ENCODE measurements at regions not wholly inside any gene's neighbourhood (a gene's known extent, or its start where the extent isn't known, plus 50 kb on each side); places are given as distances from the start of the nearest gene placed in this dataset.

DNA sequence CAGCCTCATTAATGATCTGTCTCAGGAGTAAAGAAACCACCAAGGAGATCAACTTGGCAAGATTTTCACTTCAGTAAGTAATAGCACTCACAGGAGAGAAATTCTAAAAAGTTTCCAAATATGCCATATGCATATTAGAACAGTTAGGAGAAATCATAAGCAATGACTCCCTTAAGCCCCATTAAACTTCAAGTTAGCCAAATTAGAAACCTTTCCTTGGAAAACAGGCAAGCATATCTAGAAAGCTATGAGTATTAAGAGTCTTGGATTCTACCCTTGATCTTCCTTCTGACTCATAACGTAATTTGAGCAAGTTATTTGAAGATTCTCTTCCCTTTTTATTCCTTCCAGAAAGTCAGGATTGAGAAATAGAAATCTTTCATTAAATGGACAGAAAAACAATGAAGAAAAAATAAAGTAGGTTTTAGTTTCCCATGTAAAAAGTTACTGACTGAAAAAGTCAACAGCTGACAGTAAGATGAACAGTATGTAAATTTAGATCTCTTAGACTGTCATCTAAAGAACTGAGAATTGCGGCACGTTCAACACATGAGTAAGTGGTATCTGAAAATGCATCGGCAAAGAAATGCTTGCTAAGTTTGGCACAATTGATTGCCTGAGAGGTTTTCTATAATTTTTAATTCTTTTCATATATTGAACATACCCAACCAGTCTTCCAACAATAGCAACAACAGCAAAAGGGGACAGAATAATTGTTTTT lies 565.7 kb upstream of the FTMT start:
- Histone ChIP-seq H3K4me1 (no peaks in the 10 kb centered on the region), H3K36me3 (no peaks in the 10 kb centered on the region), H3K4me3 (no peak overlapping the region), H3K9me3 (no peaks in the 10 kb centered on the region), H3K27ac (no peak overlapping the region), H3K27me3 (no peaks in the 10 kb centered on the region)
- DNase-seq, result no peak
- 78 to 83% methylated on average over 4 of the region's 4 CpGs for WGBS, 2 donors
- no peak for TF ChIP-seq POLR2A (IDR thresholded peaks at IDR 0.05)
- no peak for TF ChIP-seq POLR2AphosphoS5 (IDR thresholded peaks at IDR 0.05)
- no peak for TF ChIP-seq EP300 (IDR thresholded peaks at IDR 0.05)
- TF ChIP-seq CTCF (IDR thresholded peaks at IDR 0.05), result no peak
- intact Hi-C loops (cut with DNase I), result no loop called here

- intact Hi-C loops (cut with DNase I), result no loop called here
- WGBS, 2 donors, result 88 to 89% methylated on average over 1 of the region's 1 CpG
- Histone ChIP-seq H3K27me3 (no peaks in the 10 kb centered on the region), H3K9me3 (no peaks in the 10 kb centered on the region), H3K4me1 (no peaks in the 10 kb centered on the region), H3K36me3 (no peaks in the 10 kb centered on the region), H3K4me3 (no peak overlapping the region), H3K27ac (no peak overlapping the region)
- TF ChIP-seq CTCF (IDR thresholded peaks at IDR 0.05) (no peak), POLR2A (IDR thresholded peaks at IDR 0.05) (no peak), POLR2AphosphoS5 (IDR thresholded peaks at IDR 0.05) (no peak), EP300 (IDR thresholded peaks at IDR 0.05) (no peak)
- DNase-seq, result no peak
Measured at GRCh38 chr5:121288781-121289180, 562.9 kb upstream of the FTMT start.

- 12 to 44% methylated on average over 2 of the region's 2 CpGs for WGBS, 2 donors
- DNase-seq, result no peak
- Histone ChIP-seq H3K4me3 (no peak overlapping the region), H3K27ac (no peak overlapping the region), H3K9me3 (no peaks in the 10 kb centered on the region), H3K4me1 (no peaks in the 10 kb centered on the region), H3K36me3 (no peaks in the 10 kb centered on the region), H3K27me3 (no peaks in the 10 kb centered on the region)
- intact Hi-C loops (cut with DNase I), result no loop called here
- TF ChIP-seq EP300 (IDR thresholded peaks at IDR 0.05) (no peak), POLR2AphosphoS5 (IDR thresholded peaks at IDR 0.05) (no peak), POLR2A (IDR thresholded peaks at IDR 0.05) (no peak), CTCF (IDR thresholded peaks at IDR 0.05) (no peak)
Measured at GRCh38 chr5:121292664-121293063, 559.0 kb upstream of the FTMT start.

GRCh38 chr5:121296356-121296755 lies 555.3 kb upstream of the FTMT start:
- Histone ChIP-seq H3K27ac (no peak overlapping the region), H3K27me3 (no peaks in the 10 kb centered on the region), H3K4me3 (no peak overlapping the region), H3K36me3 (no peaks in the 10 kb centered on the region), H3K9me3 (no peaks in the 10 kb centered on the region), H3K4me1 (no peaks in the 10 kb centered on the region)
- no peak for TF ChIP-seq POLR2AphosphoS5 (IDR thresholded peaks at IDR 0.05)
- no peak for TF ChIP-seq EP300 (IDR thresholded peaks at IDR 0.05)
- TF ChIP-seq POLR2A (IDR thresholded peaks at IDR 0.05), result no peak
- TF ChIP-seq CTCF (IDR thresholded peaks at IDR 0.05), result no peak
- intact Hi-C loops (cut with DNase I), result no loop called here
- WGBS, 2 donors, result 53 to 61% methylated on average over 2 of the region's 2 CpGs
- no peak for DNase-seq

DNA sequence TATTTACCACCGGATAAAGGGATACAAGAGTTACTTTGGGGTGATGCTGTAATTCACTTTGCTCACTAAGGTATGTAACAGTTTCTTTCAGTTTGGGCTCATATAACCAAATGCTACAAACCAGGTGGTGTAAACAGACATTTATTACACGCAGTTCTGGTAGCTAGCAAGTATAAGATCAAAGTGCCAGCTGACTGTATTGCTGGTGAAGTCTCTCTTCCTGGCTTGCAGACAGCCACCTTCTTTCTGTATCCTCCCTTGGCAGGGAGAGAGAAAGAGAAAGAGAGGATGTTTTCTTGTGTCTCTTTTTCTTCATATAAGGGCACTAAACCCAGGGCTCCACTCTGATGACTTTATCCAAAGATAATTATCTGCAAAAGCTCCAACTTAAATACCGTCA lies 552.5 kb upstream of the FTMT start:
- WGBS, 2 donors, result 46 to 74% methylated on average over 3 of the region's 3 CpGs
- Histone ChIP-seq H3K36me3 (no peaks in the 10 kb centered on the region), H3K27me3 (no peaks in the 10 kb centered on the region), H3K27ac (no peak overlapping the region), H3K4me3 (no peak overlapping the region), H3K9me3 (no peaks in the 10 kb centered on the region), H3K4me1 (no peaks in the 10 kb centered on the region)
- DNase-seq, result no peak
- intact Hi-C loops (cut with DNase I), result no loop called here
- TF ChIP-seq POLR2A (IDR thresholded peaks at IDR 0.05) (no peak), CTCF (IDR thresholded peaks at IDR 0.05) (no peak), EP300 (IDR thresholded peaks at IDR 0.05) (no peak), POLR2AphosphoS5 (IDR thresholded peaks at IDR 0.05) (no peak)

All from sigmoid colon (tissue), 6 donors.